ENCODE measurements at regions not wholly inside any gene's neighbourhood (a gene's known extent, or its start where the extent isn't known, plus 50 kb on each side); places are given as distances from the start of the nearest gene placed in this dataset.
A peak's percentile ranks its signal among the peaks of the same experiment; 100 is the strongest.

- ATAC-seq (no peak), FAIRE-seq (no peak), DNase-seq (peak in 1 of 6 donors; percentile 24)
- TF ChIP-seq, protein P1, sequence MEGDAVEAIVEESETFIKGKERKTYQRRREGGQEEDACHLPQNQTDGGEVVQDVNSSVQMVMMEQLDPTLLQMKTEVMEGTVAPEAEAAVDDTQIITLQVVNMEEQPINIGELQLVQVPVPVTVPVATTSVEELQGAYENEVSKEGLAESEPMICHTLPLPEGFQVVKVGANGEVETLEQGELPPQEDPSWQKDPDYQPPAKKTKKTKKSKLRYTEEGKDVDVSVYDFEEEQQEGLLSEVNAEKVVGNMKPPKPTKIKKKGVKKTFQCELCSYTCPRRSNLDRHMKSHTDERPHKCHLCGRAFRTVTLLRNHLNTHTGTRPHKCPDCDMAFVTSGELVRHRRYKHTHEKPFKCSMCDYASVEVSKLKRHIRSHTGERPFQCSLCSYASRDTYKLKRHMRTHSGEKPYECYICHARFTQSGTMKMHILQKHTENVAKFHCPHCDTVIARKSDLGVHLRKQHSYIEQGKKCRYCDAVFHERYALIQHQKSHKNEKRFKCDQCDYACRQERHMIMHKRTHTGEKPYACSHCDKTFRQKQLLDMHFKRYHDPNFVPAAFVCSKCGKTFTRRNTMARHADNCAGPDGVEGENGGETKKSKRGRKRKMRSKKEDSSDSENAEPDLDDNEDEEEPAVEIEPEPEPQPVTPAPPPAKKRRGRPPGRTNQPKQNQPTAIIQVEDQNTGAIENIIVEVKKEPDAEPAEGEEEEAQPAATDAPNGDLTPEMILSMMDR (IDR thresholded peaks at IDR 0.05), result no peak
- WGBS, 2 donors, result 90 to 97% methylated on average over 4 of the region's 4 CpGs
- H3K27me3 ChIP-seq, result no peaks in the 10 kb centered on the region
- H3K4me3 ChIP-seq, result no peak overlapping the region
- no peaks in the 10 kb centered on the region for H3K9me3 ChIP-seq
- intact Hi-C loops (cut with DNase I), result no loop called here
- H3K4me1 ChIP-seq, result peaks cover 3 to 6% (median 3%) of the 10 kb centered on the region in 3 donors
- H3K27ac ChIP-seq, result no peak overlapping the region
- H3K36me3 ChIP-seq, result no peaks in the 10 kb centered on the region
Observed at GRCh38 chr6:44040786-44041185, 86.5 kb downstream of the MRPL14 start.

DNA sequence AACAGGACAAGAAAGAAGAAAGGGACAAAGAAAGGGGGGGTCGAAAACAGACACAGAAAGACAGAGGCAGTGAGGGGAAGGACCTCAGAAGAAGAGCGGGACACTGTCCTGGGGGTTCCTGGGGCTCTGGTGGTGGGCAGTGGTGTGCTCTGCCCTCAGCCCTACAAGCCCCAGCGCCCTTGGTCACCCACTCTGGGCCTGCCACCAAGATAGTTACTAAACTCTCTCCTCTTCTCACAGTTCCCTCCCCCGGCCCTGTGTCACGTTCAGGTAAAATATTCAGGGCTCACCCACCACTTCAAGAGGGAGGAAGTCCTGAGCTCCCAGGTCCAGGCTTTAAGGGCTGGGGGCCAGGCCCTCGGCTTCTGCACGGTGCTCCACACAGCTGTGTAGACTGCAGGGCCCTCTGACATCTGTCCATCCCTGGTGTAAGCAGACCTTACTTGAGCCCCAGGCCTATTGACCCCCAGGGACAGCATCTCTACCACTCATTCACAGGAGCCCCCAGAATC, 87.4 kb downstream of the MRPL14 start:
- H3K36me3 ChIP-seq, result no peaks in the 10 kb centered on the region
- no peak overlapping the region for H3K27ac ChIP-seq
- no peaks in the 10 kb centered on the region for H3K9me3 ChIP-seq
- ATAC-seq (no peak), DNase-seq (peak in 1 of 6 donors; percentile 30), FAIRE-seq (no peak)
- peaks cover 3 to 6% (median 3%) of the 10 kb centered on the region in 3 donors for H3K4me1 ChIP-seq
- H3K4me3 ChIP-seq, result no peak overlapping the region
- H3K27me3 ChIP-seq, result no peaks in the 10 kb centered on the region
- intact Hi-C loops (cut with DNase I), result no loop called here
- 87 to 89% methylated on average over 7 of the region's 7 CpGs for WGBS, 2 donors
- TF ChIP-seq, protein P1 (IDR thresholded peaks at IDR 0.05), result no peak

DNA sequence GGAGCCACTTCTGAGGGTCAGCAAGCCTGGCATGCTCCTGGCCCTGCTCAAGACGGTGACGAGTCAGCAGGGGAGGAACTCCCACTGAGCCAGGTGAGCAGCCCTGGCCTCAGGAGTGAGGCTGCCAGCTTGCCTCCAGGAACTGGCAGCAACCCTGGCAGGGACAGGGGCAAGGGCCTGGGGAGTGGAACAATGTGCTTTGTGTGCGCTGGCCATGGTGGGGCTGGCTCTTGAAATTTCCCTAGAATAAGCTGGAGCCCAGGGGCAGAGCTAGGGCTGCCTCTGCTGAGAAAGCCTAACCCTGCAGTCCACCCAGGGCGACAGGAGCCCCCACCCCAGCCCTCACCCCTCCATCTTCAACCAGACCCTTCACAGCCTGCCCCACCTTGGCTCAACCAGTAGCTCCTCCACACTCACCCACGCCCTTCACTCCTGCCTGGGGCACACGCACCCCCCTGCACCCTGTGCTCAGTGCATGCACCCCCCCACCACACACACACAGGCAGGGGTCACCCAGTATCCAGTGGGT, 88.0 kb downstream of the MRPL14 start:
- Histone ChIP-seq H3K36me3 (no peaks in the 10 kb centered on the region), H3K9me3 (no peaks in the 10 kb centered on the region), H3K27me3 (no peaks in the 10 kb centered on the region), H3K4me1 (peaks cover 3 to 6% (median 3%) of the 10 kb centered on the region in 3 donors), H3K4me3 (no peak overlapping the region), H3K27ac (no peak overlapping the region)
- ATAC-seq, result peak in 1 of 4 donors; percentile 40
- intact Hi-C loops (cut with DNase I), result no loop called here
- FAIRE-seq, result no peak
- TF ChIP-seq, protein P1 (IDR thresholded peaks at IDR 0.05), result no peak
- 81 to 88% methylated on average over 6 of the region's 6 CpGs for WGBS, 2 donors
- peak in 1 of 6 donors; percentile 55 for DNase-seq

DNA sequence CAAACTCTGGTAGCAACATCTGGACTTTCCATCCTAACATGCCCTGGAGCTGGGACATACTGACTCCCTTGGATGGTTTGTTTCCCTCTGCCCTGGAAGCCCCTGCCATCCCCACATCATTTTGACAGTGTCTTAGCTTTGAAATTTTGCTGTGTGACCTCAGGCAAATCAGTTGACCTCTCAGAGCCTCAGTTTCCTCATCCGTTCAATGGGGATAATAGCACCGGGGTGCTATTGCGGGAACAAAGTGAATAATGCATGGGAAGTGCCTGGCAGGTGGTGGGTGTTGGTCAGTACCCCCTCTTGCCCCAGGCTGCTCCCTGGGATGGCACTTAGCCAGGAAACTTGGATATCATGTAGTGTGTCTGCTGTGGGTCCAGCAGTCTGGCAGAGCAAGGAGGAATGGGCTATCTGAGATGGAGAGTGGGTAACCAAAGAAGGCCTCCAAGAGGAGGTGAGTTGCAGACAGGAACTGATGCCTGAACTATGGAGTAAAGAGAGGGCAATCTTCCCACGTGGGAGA, 88.6 kb downstream of the MRPL14 start:
- no peak overlapping the region for H3K4me3 ChIP-seq
- no peaks in the 10 kb centered on the region for H3K27me3 ChIP-seq
- FAIRE-seq (no peak), ATAC-seq (no peak), DNase-seq (peak in 1 of 6 donors; percentile 3)
- TF ChIP-seq, protein P1 (IDR thresholded peaks at IDR 0.05), result no peak
- H3K4me1 ChIP-seq, result peaks cover 2 to 6% (median 3%) of the 10 kb centered on the region in 3 donors
- no peaks in the 10 kb centered on the region for H3K9me3 ChIP-seq
- no peaks in the 10 kb centered on the region for H3K36me3 ChIP-seq
- intact Hi-C loops (cut with DNase I), result no loop called here
- WGBS, 2 donors, result 78% methylated on average over 4 of the region's 4 CpGs
- H3K27ac ChIP-seq, result no peak overlapping the region

Measured in pancreas (tissue), 10 donors.